T-helper 9 cell (primary cell): ENCODE measurements at regions not wholly inside any gene's neighbourhood (a gene's known extent, or its start where the extent isn't known, plus 50 kb on each side); places are given as distances from the start of the nearest gene placed in this dataset.

ENCODE experiments used
- DNase-seq: peaks from one replicate; pipeline ENCODE4 v3.0.0-alpha.2; 2020

- DNase-seq = no peak
These were observed 62.6 kb upstream of the RAB12 start for GRCh38 chr18:8546677-8547076.

GRCh38 chr18:8548186-8548585, 61.1 kb upstream of the RAB12 start:
- no peak for DNase-seq

- DNase-seq = no peak
These were observed 59.9 kb upstream of the RAB12 start for GRCh38 chr18:8549254-8549757.

- DNase-seq = no peak
These were observed 57.1 kb upstream of the RAB12 start for GRCh38 chr18:8552151-8552550.

- DNase-seq = no peak
These were observed 54.9 kb upstream of the RAB12 start for GRCh38 chr18:8554354-8554753.

- no peak for DNase-seq
These were observed 52.8 kb upstream of the RAB12 start for GRCh38 chr18:8556424-8556823.
